ENCODE measurements at regions not wholly inside any gene's neighbourhood (a gene's known extent, or its start where the extent isn't known, plus 50 kb on each side); places are given as distances from the start of the nearest gene placed in this dataset.

DNA sequence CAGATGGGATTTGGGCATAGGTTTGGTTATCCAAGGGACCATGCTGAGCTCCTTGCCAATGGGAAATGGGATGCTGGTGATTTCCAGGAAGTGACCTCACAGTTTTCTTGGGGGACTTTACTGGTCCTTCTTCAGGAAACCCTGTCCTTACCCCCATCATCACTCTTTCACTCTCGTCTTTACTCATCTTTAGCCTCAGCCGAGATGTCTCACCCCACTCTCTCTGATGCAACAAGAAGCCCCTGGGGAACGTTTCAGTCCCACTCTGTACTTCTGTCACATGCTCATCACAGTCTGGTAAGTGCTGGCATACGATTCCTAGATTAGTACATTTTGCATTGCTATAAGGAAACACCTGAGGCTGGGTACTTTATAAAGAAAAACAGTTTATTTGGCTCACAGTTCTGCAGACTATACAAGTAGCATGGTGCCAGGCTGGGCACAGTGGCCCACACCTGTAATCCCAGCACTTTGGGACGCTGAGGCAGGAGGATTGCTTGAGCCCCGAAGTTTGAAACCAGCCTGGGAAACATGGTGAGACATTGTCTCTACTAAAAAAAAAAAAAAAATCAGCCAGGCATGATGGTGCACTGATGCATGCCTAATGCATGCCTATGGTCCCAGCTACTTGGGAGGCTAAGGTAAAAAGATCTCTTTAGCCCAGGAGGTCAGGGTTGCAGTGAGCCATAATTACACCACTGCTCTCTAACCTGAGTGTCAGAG is 63.5 kb upstream of the VKORC1L1 start:
- TF ChIP-seq, protein P1, sequence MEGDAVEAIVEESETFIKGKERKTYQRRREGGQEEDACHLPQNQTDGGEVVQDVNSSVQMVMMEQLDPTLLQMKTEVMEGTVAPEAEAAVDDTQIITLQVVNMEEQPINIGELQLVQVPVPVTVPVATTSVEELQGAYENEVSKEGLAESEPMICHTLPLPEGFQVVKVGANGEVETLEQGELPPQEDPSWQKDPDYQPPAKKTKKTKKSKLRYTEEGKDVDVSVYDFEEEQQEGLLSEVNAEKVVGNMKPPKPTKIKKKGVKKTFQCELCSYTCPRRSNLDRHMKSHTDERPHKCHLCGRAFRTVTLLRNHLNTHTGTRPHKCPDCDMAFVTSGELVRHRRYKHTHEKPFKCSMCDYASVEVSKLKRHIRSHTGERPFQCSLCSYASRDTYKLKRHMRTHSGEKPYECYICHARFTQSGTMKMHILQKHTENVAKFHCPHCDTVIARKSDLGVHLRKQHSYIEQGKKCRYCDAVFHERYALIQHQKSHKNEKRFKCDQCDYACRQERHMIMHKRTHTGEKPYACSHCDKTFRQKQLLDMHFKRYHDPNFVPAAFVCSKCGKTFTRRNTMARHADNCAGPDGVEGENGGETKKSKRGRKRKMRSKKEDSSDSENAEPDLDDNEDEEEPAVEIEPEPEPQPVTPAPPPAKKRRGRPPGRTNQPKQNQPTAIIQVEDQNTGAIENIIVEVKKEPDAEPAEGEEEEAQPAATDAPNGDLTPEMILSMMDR (IDR thresholded peaks at IDR 0.05; ENCODE audit: insufficient read depth, low read depth, low read length): no peak
- TF ChIP-seq EZH2 (IDR thresholded peaks at IDR 0.05; ENCODE audit: insufficient read depth, low read length): no peak
